IMR-90 (cell line): ENCODE measurements at regions not wholly inside any gene's neighbourhood (a gene's known extent, or its start where the extent isn't known, plus 50 kb on each side); places are given as distances from the start of the nearest gene placed in this dataset.

Source experiments
- ATAC-seq: fragments of 200-7000 bp; cut with Tn5 transposase; 2 replicates; pipeline ENCODE4 v1.9.1; 2020; ENCODE audit warnings: low read depth, mild to moderate bottlenecking, moderate library complexity
- BruUV-seq: library from RNA; stranded (reverse); fragments of 400-500 nt; replicated peaks from 2 replicates; lab custom pipeline; 2021; lab: Mats Ljungman, UMichigan
- CTCF ChIA-PET: fragments of 300-600 bp; formaldehyde crosslinking; extraction: SDS; loops from one replicate; lab custom pipeline; 2021; ENCODE audit warnings: antibody characterized with exemption; lab: Yijun Ruan, JAX
- POLR2A ChIA-PET: fragments of 300-600 bp; sonication (Branson Sonifier 250); formaldehyde crosslinking; loops from one replicate; lab custom pipeline; 2022; ENCODE audit warnings: antibody characterized with exemption; ENCODE audit not compliant: unreplicated experiment; lab: Charles Lee
- DNase-seq: peaks from one replicate; pipeline ENCODE4 v3.0.0; 2013
- H2AFZ ChIP-seq: replicated peaks from 2 replicates; pipeline ENCODE3; 2013; ENCODE audit warnings: low read length, mild to moderate bottlenecking; ENCODE audit not compliant: poor library complexity
- H2AK5ac ChIP-seq: 2 replicates; pipeline ENCODE4 v1.6.1; 2013; ENCODE audit warnings: low read depth, low read length, inconsistent platforms
- H2AK9ac ChIP-seq: replicated peaks from 2 replicates; pipeline ENCODE3; 2013; ENCODE audit warnings: mild to moderate bottlenecking, low read depth, low read length, moderate library complexity; ENCODE audit not compliant: poor library complexity
- H2BK120ac ChIP-seq: 2 replicates; pipeline ENCODE4 v1.6.1; 2013; ENCODE audit warnings: low read depth, low read length, inconsistent platforms
- H2BK15ac ChIP-seq: 3 replicates; pipeline ENCODE4 v1.6.1; 2013; ENCODE audit warnings: low read depth, low read length, inconsistent platforms
- H2BK20ac ChIP-seq: 2 replicates; pipeline ENCODE4 v1.6.1; 2013; ENCODE audit warnings: low read depth, mild to moderate bottlenecking, inconsistent platforms, low read length, moderate library complexity
- H2BK5ac ChIP-seq: 2 replicates; pipeline ENCODE4 v1.6.1; 2013; ENCODE audit warnings: mild to moderate bottlenecking, low read depth, low read length, inconsistent platforms; ENCODE audit not compliant: poor library complexity, severe bottlenecking
- H3K14ac ChIP-seq: replicated peaks from 2 replicates; pipeline ENCODE4 v1.6.1; 2013; ENCODE audit warnings: low read depth, low read length, inconsistent platforms
- H3K18ac ChIP-seq: 2 replicates; pipeline ENCODE4 v1.6.1; 2013; ENCODE audit warnings: low read depth, low read length, control low read depth
- H3K23ac ChIP-seq: 2 replicates; pipeline ENCODE4 v1.6.1; 2013; ENCODE audit warnings: low read depth, low read length, inconsistent platforms
- H3K27ac ChIP-seq: 2 replicates; pipeline ENCODE4 v1.5.1; 2013; ENCODE audit warnings: mild to moderate bottlenecking, control low read depth, low read length; ENCODE audit not compliant: insufficient read depth
- H3K27me3 ChIP-seq: 2 replicates; pipeline ENCODE4 v1.6.1; 2013; ENCODE audit warnings: low read length; ENCODE audit not compliant: control insufficient read depth, insufficient read depth
- H3K36me3 ChIP-seq: 2 replicates; pipeline ENCODE4 v1.6.1; 2013; ENCODE audit warnings: low read length, mixed read lengths; ENCODE audit not compliant: control insufficient read depth, insufficient read depth
- H3K4ac ChIP-seq: 2 replicates; pipeline ENCODE4 v1.6.1; 2013; ENCODE audit warnings: low read depth, low read length, inconsistent platforms
- H3K4me1 ChIP-seq: 2 replicates; pipeline ENCODE4 v1.6.1; 2013; ENCODE audit warnings: low read length, mixed read lengths; ENCODE audit not compliant: control insufficient read depth, insufficient read depth
- H3K4me2 ChIP-seq: 2 replicates; pipeline ENCODE4 v1.6.1; 2013; ENCODE audit warnings: low read depth, mild to moderate bottlenecking, control low read depth, low read length, moderate library complexity
- H3K4me3 ChIP-seq: 2 replicates; pipeline ENCODE4 v1.5.1; 2013; ENCODE audit warnings: low read depth, mild to moderate bottlenecking, control low read depth, low read length, moderate library complexity; ENCODE audit not compliant: insufficient read depth
- H3K56ac ChIP-seq: 2 replicates; pipeline ENCODE4 v1.6.1; 2013; ENCODE audit warnings: low read length, inconsistent platforms; ENCODE audit not compliant: insufficient read depth; ENCODE audit errors: extremely low read depth
- H3K79me1 ChIP-seq, 2 experiments: 2 replicates each; pipeline ENCODE4 v1.6.1; 2013; ENCODE audit warnings: low read length in 2 of 2, inconsistent platforms in 1 of 2, low read depth in 1 of 2
- H3K9ac ChIP-seq: 2 replicates; pipeline ENCODE4 v1.6.1; 2013; ENCODE audit warnings: low read depth, low read length, control low read depth
- H3K9me1 ChIP-seq: 2 replicates; pipeline ENCODE4 v1.6.1; 2013; ENCODE audit warnings: low read length, inconsistent platforms; ENCODE audit not compliant: insufficient read depth
- H3K9me3 ChIP-seq: 2 replicates; pipeline ENCODE4 v1.6.1; 2013; ENCODE audit warnings: low read length; ENCODE audit not compliant: control insufficient read depth, insufficient read depth
- H4K20me1 ChIP-seq: 2 replicates; pipeline ENCODE4 v1.6.1; 2013; ENCODE audit warnings: low read length, inconsistent platforms; ENCODE audit not compliant: insufficient read depth
- H4K5ac ChIP-seq: 2 replicates; pipeline ENCODE4 v1.6.1; 2013; ENCODE audit warnings: mild to moderate bottlenecking, low read depth, low read length, control low read depth
- H4K8ac ChIP-seq, 2 experiments: 2 replicates each; pipeline ENCODE4 v1.6.1; 2013; ENCODE audit warnings: low read depth in 2 of 2, low read length in 2 of 2, control low read depth in 1 of 2, inconsistent platforms in 1 of 2
- H4K91ac ChIP-seq: 2 replicates; pipeline ENCODE4 v1.6.1; 2013; ENCODE audit warnings: low read depth, low read length, inconsistent platforms; ENCODE audit not compliant: insufficient read depth
- BHLHE40 ChIP-seq: fragments of 150-350 bp; IDR thresholded peaks from 2 replicates; pipeline ENCODE4 v1.6.1; 2016; ENCODE audit warnings: mild to moderate bottlenecking, low read depth, low read length
- RCOR1 ChIP-seq: IDR thresholded peaks from 2 replicates; pipeline ENCODE4 v1.6.1; 2012; ENCODE audit warnings: mild to moderate bottlenecking, low read length, improper control_type of control experiment; ENCODE audit not compliant: insufficient replicate concordance
- WGBS, 2 experiments: methylation state at CpG; one replicate each; pipeline versions ENCODE4 v1.1.5 to v1.1.7; 2013; ENCODE audit warnings: missing lambda C conversion rate in 2 of 2; ENCODE audit not compliant: insufficient read length in 1 of 2; ENCODE audit errors: extremely low coverage in 2 of 2; 5-methylcytosine and 5-hydroxymethylcytosine counted together
- dilution Hi-C: fragments of 300-500 bp; cut with HindIII; formaldehyde crosslinking; loops from one replicate; pipeline ENCODE4 v1.14.3; 2018; ENCODE audit warnings: low sequenced_read_pairs; ENCODE audit not compliant: unreplicated experiment
- in situ Hi-C: fragments of 300-500 bp; cut with MboI; formaldehyde crosslinking; loops from 3 replicates; pipeline ENCODE4 v1.14.3; 2019; ENCODE audit warnings: low sequenced_read_pairs, inconsistent platforms, mixed read lengths
- intact Hi-C: fragments of 100-400 bp; cut with micrococcal nuclease; formaldehyde crosslinking; loops from 2 replicates; pipeline ENCODE4 v1.10.0; 2022
- TF ChIP-seq, protein P1 (sequence below): fragments of 150-350 bp; IDR thresholded peaks from 2 replicates; pipeline ENCODE4 v1.6.1; 2017; ENCODE audit warnings: mild to moderate bottlenecking, antibody characterized with exemption, low read length, low read depth

DNA sequence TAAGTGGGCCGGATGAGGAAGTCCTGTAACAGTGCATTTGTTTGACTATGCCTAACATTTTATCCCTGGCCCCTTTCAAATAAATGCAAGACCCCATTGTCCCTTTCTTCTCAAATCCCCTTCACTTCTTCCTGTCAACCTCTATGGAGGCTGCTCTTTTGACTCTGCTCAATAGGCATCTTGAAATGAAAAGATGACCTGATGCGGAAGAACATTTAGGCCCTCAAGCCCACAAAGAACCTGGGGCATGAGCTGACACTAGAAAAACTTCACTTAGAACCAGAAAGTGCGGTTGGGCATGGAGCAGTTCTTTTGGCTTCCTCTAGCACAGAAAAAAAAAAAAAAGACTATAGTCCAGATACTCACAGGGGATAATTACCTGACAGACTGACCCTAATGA lies 1434.7 kb upstream of the WWC1 start:
- no peak overlapping the region for H3K14ac ChIP-seq
- WGBS, 2 experiments: no CpG with 5 or more reads among the region's 3 CpGs
- no TSS peak for BruUV-seq
- no peak overlapping the region for H3K4ac ChIP-seq
- ATAC-seq: no peak
- no peak overlapping the region for H2AK9ac ChIP-seq
- intact Hi-C loops: no loop called here
- no peak overlapping the region for H3K9ac ChIP-seq
- no peak overlapping the region for H3K4me2 ChIP-seq
- POLR2A ChIA-PET: no interaction called here
- in situ Hi-C loops: no loop called here
- no peak overlapping the region for H2AK5ac ChIP-seq
- H2AFZ ChIP-seq: no peak overlapping the region
- H2BK15ac ChIP-seq: no peak overlapping the region
- no peak overlapping the region for H4K8ac ChIP-seq
- no peak overlapping the region for H2BK120ac ChIP-seq
- H2BK5ac ChIP-seq: no peak overlapping the region
- H3K79me1 ChIP-seq: no peaks in the 10 kb centered on the region
- no peaks in the 10 kb centered on the region for H4K20me1 ChIP-seq
- no peak for DNase-seq
- peaks cover 6% of the 10 kb centered on the region for H3K9me3 ChIP-seq
- H3K27me3 ChIP-seq: no peaks in the 10 kb centered on the region
- H3K18ac ChIP-seq: no peak overlapping the region
- H3K56ac ChIP-seq: no peak overlapping the region
- no peak overlapping the region for H3K27ac ChIP-seq
- no peak overlapping the region for H2BK20ac ChIP-seq
- H3K9me1 ChIP-seq: no peaks in the 10 kb centered on the region
- CTCF ChIA-PET: no interaction called here
- H4K5ac ChIP-seq: no peak overlapping the region
- dilution Hi-C loops: no loop called here
- H3K4me3 ChIP-seq: no peak overlapping the region
- TF ChIP-seq RCOR1 (no peak), BHLHE40 (no peak)
- TF ChIP-seq, protein P1, sequence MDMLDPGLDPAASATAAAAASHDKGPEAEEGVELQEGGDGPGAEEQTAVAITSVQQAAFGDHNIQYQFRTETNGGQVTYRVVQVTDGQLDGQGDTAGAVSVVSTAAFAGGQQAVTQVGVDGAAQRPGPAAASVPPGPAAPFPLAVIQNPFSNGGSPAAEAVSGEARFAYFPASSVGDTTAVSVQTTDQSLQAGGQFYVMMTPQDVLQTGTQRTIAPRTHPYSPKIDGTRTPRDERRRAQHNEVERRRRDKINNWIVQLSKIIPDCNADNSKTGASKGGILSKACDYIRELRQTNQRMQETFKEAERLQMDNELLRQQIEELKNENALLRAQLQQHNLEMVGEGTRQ: no peak
- H3K36me3 ChIP-seq: no peaks in the 10 kb centered on the region
- H4K91ac ChIP-seq: no peak overlapping the region
- H3K23ac ChIP-seq: no peak overlapping the region
- no peaks in the 10 kb centered on the region for H3K4me1 ChIP-seq
